ENCODE measurements at regions not wholly inside any gene's neighbourhood (a gene's known extent, or its start where the extent isn't known, plus 50 kb on each side); places are given as distances from the start of the nearest gene placed in this dataset.

DNA sequence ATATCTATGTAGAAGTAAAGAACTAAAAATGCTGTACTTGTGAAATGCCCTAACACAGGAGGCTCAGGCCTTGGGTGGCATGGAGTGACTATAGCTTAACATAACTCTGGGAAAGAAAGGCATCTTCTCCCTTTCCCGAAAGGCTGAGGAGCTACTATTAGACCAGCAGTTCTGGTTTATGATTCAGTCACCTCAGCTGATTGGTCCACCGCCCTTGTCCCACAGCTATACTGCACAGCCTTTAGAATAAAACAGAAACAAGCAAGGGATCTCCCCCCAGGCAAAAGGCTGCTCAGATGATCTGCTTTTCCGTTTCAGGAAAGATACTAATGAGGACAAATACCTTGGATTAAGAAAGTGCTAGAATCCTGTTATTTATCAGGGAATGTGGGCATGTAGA, 171.3 kb downstream of the SNCA start:
- in situ Hi-C loops (cut with HindIII; ENCODE audit: low sequenced_read_pairs), result no loop called here
- TF ChIP-seq, protein P1, sequence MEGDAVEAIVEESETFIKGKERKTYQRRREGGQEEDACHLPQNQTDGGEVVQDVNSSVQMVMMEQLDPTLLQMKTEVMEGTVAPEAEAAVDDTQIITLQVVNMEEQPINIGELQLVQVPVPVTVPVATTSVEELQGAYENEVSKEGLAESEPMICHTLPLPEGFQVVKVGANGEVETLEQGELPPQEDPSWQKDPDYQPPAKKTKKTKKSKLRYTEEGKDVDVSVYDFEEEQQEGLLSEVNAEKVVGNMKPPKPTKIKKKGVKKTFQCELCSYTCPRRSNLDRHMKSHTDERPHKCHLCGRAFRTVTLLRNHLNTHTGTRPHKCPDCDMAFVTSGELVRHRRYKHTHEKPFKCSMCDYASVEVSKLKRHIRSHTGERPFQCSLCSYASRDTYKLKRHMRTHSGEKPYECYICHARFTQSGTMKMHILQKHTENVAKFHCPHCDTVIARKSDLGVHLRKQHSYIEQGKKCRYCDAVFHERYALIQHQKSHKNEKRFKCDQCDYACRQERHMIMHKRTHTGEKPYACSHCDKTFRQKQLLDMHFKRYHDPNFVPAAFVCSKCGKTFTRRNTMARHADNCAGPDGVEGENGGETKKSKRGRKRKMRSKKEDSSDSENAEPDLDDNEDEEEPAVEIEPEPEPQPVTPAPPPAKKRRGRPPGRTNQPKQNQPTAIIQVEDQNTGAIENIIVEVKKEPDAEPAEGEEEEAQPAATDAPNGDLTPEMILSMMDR (IDR thresholded peaks at IDR 0.05; ENCODE audit: low read depth, low read length), result no peak
- no peak for DNase-seq (ENCODE audit: low read depth, low spot score)
- H3K4me3 ChIP-seq (ENCODE audit: low read depth, low read length), result no peak overlapping the region

DNA sequence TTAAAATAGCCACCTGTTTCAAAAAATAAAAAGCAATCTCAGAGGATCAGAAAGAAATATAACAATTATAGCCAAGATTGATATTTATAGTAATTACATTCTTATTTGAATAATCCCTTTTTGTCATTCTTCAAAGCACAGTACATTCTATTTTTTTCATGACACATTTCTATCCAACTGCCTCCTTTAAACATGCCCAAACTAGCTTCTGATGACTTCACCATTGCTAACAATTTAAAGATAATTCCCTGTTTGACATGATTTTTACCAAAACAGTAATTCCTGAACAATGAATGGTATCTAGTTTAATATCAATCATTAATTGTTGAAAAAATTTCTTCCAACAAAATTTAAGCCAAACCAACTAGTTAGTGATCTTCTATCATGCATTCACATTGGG, 172.4 kb downstream of the SNCA start:
- TF ChIP-seq, protein P1 (IDR thresholded peaks at IDR 0.05; ENCODE audit: low read depth, low read length), result no peak
- no peak overlapping the region for H3K4me3 ChIP-seq (ENCODE audit: low read depth, low read length)
- DNase-seq (ENCODE audit: low read depth, low spot score), result no peak
- in situ Hi-C loops (cut with HindIII; ENCODE audit: low sequenced_read_pairs), result no loop called here

DNA sequence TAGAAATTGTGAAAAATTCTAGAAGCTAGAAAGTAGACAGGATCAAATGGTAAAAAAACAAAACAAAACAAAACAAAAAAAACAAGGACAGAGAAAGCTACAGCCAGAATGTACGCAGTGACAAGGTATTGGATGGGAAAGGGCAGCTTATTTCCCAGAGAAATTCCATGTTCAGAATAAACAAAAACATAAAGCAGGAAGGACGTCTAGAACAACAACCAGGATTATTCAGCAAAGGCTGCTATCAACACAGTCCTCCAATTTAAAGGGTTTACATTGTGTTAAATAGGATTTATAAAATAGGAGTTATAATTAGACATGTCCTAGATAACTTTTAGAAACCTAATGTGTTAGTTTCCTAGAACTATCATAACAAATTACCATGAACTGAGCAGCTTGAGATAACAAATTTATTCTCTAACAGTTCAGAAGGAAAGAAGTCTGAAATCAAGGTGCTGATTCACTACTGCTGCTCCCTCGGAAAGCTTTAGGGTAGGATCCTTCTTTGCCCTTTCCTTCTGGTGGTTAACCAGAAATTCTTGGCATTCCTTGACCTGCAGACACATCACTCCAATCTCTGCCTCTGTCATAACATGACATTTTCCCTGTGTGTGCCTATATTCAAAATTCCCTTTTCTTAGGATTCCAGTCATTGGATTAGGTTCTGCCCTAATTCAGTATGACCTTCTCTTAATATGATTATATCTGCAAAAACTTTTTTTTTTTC, 175.6 kb downstream of the SNCA start:
- DNase-seq (ENCODE audit: low read depth, low spot score), result peak; percentile 55
- TF ChIP-seq, protein P1 (IDR thresholded peaks at IDR 0.05; ENCODE audit: low read depth, low read length), result no peak

DNA sequence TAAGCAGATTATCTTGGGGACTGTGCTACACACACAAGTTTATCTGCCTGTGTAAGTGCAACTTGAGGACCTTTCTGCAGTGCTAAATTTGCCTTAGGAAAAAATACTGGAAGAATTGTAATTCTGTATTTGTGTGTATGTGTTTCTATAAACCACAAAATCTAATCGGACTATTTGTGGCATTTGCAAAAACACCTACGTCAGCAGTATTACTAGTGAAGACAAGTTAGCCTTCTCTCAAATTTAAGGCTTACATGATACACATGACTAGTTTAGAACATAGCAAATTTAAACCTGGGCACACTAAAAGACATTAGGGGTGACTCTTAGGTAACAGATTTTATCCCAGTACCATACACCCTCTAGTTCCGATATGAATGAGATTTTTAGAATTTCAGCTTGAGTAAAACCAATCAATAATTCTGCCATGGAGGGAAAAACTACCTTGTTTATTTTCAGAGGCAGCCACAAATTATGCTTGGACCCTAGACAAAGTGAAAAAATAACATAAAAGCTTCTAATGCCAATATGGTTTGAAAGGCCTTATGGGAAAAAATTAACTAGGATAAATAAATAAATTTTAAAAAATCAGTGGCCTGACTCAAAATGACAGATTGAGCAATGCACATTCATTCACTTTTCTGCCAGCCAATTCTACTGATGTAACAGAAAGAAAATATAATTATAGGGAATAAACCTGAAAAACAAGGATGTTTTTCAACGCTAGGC, 176.4 kb downstream of the SNCA start:
- in situ Hi-C loops (cut with HindIII; ENCODE audit: low sequenced_read_pairs), result no loop called here
- no peak for DNase-seq (ENCODE audit: low read depth, low spot score)
- no peak overlapping the region for H3K4me3 ChIP-seq (ENCODE audit: low read depth, low read length)
- TF ChIP-seq, protein P1 (IDR thresholded peaks at IDR 0.05; ENCODE audit: low read depth, low read length), result no peak

More for the DNA sequence above, 175.6 kb downstream of the SNCA start:
- no peak overlapping the region for H3K4me3 ChIP-seq (ENCODE audit: low read depth, low read length)
- in situ Hi-C loops (cut with HindIII; ENCODE audit: low sequenced_read_pairs), result no loop called here

DNA sequence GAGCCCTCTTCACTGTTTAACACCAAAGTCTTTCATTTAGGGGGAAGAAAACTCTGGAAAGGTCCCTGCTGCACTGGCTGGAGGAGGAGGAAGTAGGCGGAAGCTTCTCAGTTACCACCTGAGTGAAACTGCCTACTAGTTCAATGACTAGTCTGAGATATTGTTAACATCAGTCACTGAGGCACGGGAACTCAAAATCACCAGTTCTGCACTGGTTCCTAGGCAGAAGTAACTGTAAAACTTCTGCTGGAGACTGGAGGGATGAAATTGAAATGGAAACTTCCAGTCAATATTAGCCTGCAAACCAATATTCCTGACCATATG, 178.3 kb downstream of the SNCA start:
- DNase-seq (ENCODE audit: low read depth, low spot score), result no peak

DNA sequence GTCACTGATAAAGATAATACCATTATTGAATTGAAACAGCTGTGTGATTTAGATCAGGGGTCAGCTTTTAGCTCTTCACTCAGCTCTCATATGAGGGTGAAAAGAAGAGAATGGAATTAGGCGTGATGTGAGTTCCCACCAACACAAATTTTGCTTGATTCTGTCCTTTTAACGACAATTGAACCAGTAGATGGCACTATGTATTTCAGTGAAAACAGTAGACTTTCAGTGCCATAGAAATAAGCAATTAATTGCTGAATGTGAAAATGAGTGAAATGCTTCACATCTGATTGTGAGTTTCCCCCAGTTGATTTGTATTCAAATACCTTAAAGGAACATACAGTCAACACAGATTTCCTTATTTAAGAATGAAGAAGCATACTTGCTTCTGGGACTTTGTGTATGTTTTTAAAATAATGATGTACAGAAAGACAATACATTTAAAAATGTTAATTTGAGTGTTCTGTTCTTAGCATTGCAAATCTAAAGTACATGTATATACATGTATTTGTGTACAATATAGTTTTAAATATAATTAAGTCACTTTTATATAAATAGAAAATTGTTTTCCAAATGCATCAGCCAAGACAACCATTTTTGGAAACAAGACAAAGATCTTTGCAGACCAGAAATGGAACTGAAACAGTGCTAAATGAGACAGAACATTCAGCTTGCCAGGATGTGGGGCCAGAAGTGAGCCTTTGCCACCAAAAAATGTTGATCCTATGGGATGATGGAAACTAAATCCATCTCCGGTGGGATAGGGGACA, 178.8 kb downstream of the SNCA start:
- peak; percentile 57 for DNase-seq (ENCODE audit: low read depth, low spot score)
- in situ Hi-C loops (cut with HindIII; ENCODE audit: low sequenced_read_pairs), result no loop called here
- TF ChIP-seq, protein P1 (IDR thresholded peaks at IDR 0.05; ENCODE audit: low read depth, low read length), result peak; percentile 49
- no peak overlapping the region for H3K4me3 ChIP-seq (ENCODE audit: low read depth, low read length)

More for the DNA sequence above, 178.3 kb downstream of the SNCA start:
- H3K4me3 ChIP-seq (ENCODE audit: low read depth, low read length), result no peak overlapping the region
- in situ Hi-C loops (cut with HindIII; ENCODE audit: low sequenced_read_pairs), result no loop called here
- TF ChIP-seq, protein P1 (IDR thresholded peaks at IDR 0.05; ENCODE audit: low read depth, low read length), result no peak

All from astrocyte of the spinal cord (primary cell).